A549 (cell line): ENCODE measurements at regions not wholly inside any gene's neighbourhood (a gene's known extent, or its start where the extent isn't known, plus 50 kb on each side); places are given as distances from the start of the nearest gene placed in this dataset.

Experiments used
- ATAC-seq, 2 experiments: fragments of 200-7000 bp in 1 of 2; fragments of >200 bp in 1 of 2; cut with Nextera tagmentation in 1 of 2; cut with Tn5 transposase in 1 of 2; 3 replicates each; pipeline versions ENCODE4 v1.8.0 to v1.9.1; 2018 to 2020; ENCODE audit warnings: mild to moderate bottlenecking in 1 of 2, moderate library complexity in 1 of 2
- CTCF ChIA-PET: fragments of 300-600 bp; sonication (Branson Sonifier 250); formaldehyde crosslinking; extraction: SDS; loops from one replicate; lab custom pipeline; 2021; ENCODE audit warnings: antibody characterized with exemption, inconsistent platforms; lab: Yijun Ruan, JAX
- POLR2A ChIA-PET: fragments of 350-600 bp; formaldehyde crosslinking; extraction: SDS; loops from one replicate; lab custom pipeline; 2021; ENCODE audit warnings: antibody characterized with exemption, inconsistent platforms; lab: Yijun Ruan, JAX
- DNase-seq, 2 experiments: peaks; one replicate each; pipeline versions ENCODE4 v3.0.0 to v3.0.0-alpha.2; 2011 to 2016; ENCODE audit warnings: low read depth in 1 of 2, low spot score in 1 of 2
- FAIRE-seq: peaks from 2 replicates; lab custom pipeline; 2011; peaks lifted over from hg19 to GRCh38; lab: Jason Lieb, UNC
- H3K27ac ChIP-seq, 2 experiments: fragments of >200 bp; sonication (Bioruptor Twin); formaldehyde crosslinking; 3 replicates each; pipeline ENCODE4 v1.5.1; 2016 to 2017
- H3K4me1 ChIP-seq: fragments of >200 bp; sonication (Bioruptor Twin); formaldehyde crosslinking; 3 replicates; pipeline ENCODE4 v1.6.1; 2016
- H3K4me2 ChIP-seq: fragments of >200 bp; sonication (Bioruptor Twin); formaldehyde crosslinking; 3 replicates; pipeline ENCODE4 v1.6.1; 2016
- H3K4me3 ChIP-seq: fragments of >200 bp; sonication (Bioruptor Twin); formaldehyde crosslinking; 3 replicates; pipeline ENCODE4 v1.5.1; 2016
- H3K9me3 ChIP-seq: fragments of >200 bp; sonication (Bioruptor Twin); formaldehyde crosslinking; 3 replicates; pipeline ENCODE4 v1.6.1; 2016
- ATOH8 ChIP-seq: fragments of 250-450 bp; sonication (Bioruptor Pico); IDR thresholded peaks from 2 replicates; pipeline ENCODE4 v1.5.0; 2020; ENCODE audit warnings: low read depth, mild to moderate bottlenecking, moderate library complexity
- CBX2 ChIP-seq: fragments of 200-600 bp; sonication (generic); IDR thresholded peaks from 2 replicates; pipeline ENCODE4 v1.6.1; 2016; ENCODE audit warnings: low read depth, mild to moderate bottlenecking, borderline replicate concordance
- CHD4 ChIP-seq: fragments of 200-600 bp; sonication (generic); IDR thresholded peaks from 2 replicates; pipeline ENCODE4 v1.6.1; 2016; ENCODE audit warnings: antibody characterized with exemption, mild to moderate bottlenecking, borderline replicate concordance
- ELK1 ChIP-seq: fragments of 150-350 bp; IDR thresholded peaks from 2 replicates; pipeline ENCODE4 v1.6.1; 2014; ENCODE audit warnings: low read depth, mild to moderate bottlenecking, low read length
- EP300 ChIP-seq, 2 experiments: fragments of >200 bp; sonication (Bioruptor Twin); formaldehyde crosslinking; IDR thresholded peaks; 2 replicates in 1 of 2; 3 replicates in 1 of 2; pipeline ENCODE4 v1.6.1; 2016 to 2017
- FOSL2 ChIP-seq, 2 experiments: fragments of 450-650 bp in 1 of 2; fragments of >200 bp in 1 of 2; sonication (Bioruptor Twin) in 1 of 2; formaldehyde crosslinking; IDR thresholded peaks; 2 replicates each; pipeline versions ENCODE4 v1.5.0 to v1.6.1; 2016 to 2020; ENCODE audit warnings: mild to moderate bottlenecking in 1 of 2, moderate library complexity in 1 of 2
- FOXS1 ChIP-seq: fragments of 250-450 bp; sonication (Bioruptor Pico); IDR thresholded peaks from 2 replicates; pipeline ENCODE4 v1.5.0; 2020; ENCODE audit warnings: mild to moderate bottlenecking, moderate library complexity
- GATA3 ChIP-seq: IDR thresholded peaks from 2 replicates; pipeline ENCODE4 v1.6.1; 2012; ENCODE audit warnings: borderline replicate concordance
- HEYL ChIP-seq: fragments of 250-450 bp; sonication (Bioruptor Pico); IDR thresholded peaks from 2 replicates; pipeline ENCODE4 v1.8.0; 2021; ENCODE audit warnings: mild to moderate bottlenecking, moderate library complexity
- JUN ChIP-seq, 2 experiments: fragments of >200 bp; sonication (Bioruptor Twin); formaldehyde crosslinking; IDR thresholded peaks; 2 replicates in 1 of 2; 3 replicates in 1 of 2; pipeline ENCODE4 v1.6.1; 2016 to 2017
- MYC ChIP-seq: IDR thresholded peaks from 2 replicates; pipeline ENCODE4 v1.6.1; 2012; ENCODE audit warnings: mild to moderate bottlenecking, inconsistent platforms, low read length, improper control_type of control experiment, borderline replicate concordance
- NFE2L2 ChIP-seq: fragments of 150-350 bp; conservative IDR thresholded peaks from 2 replicates; pipeline ENCODE4 v1.6.1; 2014; ENCODE audit warnings: low read length
- NPAS2 ChIP-seq: fragments of 250-450 bp; sonication (Bioruptor Pico); IDR thresholded peaks from 2 replicates; pipeline ENCODE4 v1.8.0; 2022; ENCODE audit warnings: mild to moderate bottlenecking, moderate library complexity, borderline replicate concordance
- POLR2A ChIP-seq: IDR thresholded peaks from 2 replicates; pipeline ENCODE4 v1.6.1; 2012; ENCODE audit warnings: mild to moderate bottlenecking, low read length
- REST ChIP-seq: fragments of 200-600 bp; sonication (generic); IDR thresholded peaks from 2 replicates; pipeline ENCODE4 v1.6.1; 2016; ENCODE audit warnings: antibody characterized with exemption, mild to moderate bottlenecking, moderate library complexity
- RFX5 ChIP-seq: fragments of 450-650 bp; IDR thresholded peaks from 2 replicates; pipeline ENCODE4 v1.7.1; 2014; ENCODE audit warnings: antibody characterized with exemption, mild to moderate bottlenecking, moderate library complexity
- SMC3 ChIP-seq: fragments of >200 bp; sonication (Bioruptor Twin); formaldehyde crosslinking; IDR thresholded peaks from 3 replicates; pipeline ENCODE4 v1.6.1; 2018; ENCODE audit warnings: inconsistent platforms
- SREBF2 ChIP-seq: fragments of 450-650 bp; IDR thresholded peaks from 2 replicates; pipeline ENCODE4 v1.6.1; 2014; ENCODE audit warnings: mild to moderate bottlenecking, moderate library complexity
- TFCP2L1 ChIP-seq: fragments of 250-450 bp; sonication (Bioruptor Pico); IDR thresholded peaks from 2 replicates; pipeline ENCODE4 v1.5.0; 2021; ENCODE audit warnings: mild to moderate bottlenecking
- TP53 ChIP-seq: fragments of 250-450 bp; sonication (Bioruptor Pico); IDR thresholded peaks from 2 replicates; pipeline ENCODE4 v1.5.0; 2021; ENCODE audit warnings: mild to moderate bottlenecking, moderate library complexity
- ZC3H11A ChIP-seq: fragments of 450-650 bp; IDR thresholded peaks from 2 replicates; pipeline ENCODE4 v1.6.1; 2014; ENCODE audit warnings: antibody characterized with exemption, mild to moderate bottlenecking
- ZNF302 ChIP-seq: fragments of 250-450 bp; sonication (Bioruptor Pico); IDR thresholded peaks from 2 replicates; pipeline ENCODE4 v1.9.0; 2021; ENCODE audit warnings: inconsistent platforms, mild to moderate bottlenecking, moderate library complexity
- ZSCAN20 ChIP-seq: fragments of 250-450 bp; sonication (Bioruptor Pico); IDR thresholded peaks from 2 replicates; pipeline ENCODE4 v1.8.0; 2022; ENCODE audit warnings: mild to moderate bottlenecking, moderate library complexity
- WGBS: methylation state at CpG from one replicate; pipeline ENCODE4 v1.1.6; 2017; ENCODE audit errors: missing lambda C conversion rate; 5-methylcytosine and 5-hydroxymethylcytosine counted together
- TF ChIP-seq, protein P1 (sequence below): fragments of 450-650 bp; IDR thresholded peaks from 2 replicates; pipeline ENCODE4 v1.6.1; 2014; ENCODE audit warnings: antibody characterized with exemption
- TF ChIP-seq, protein P2 (sequence below): IDR thresholded peaks from 2 replicates; pipeline ENCODE4 v1.6.1; 2012

DNA sequence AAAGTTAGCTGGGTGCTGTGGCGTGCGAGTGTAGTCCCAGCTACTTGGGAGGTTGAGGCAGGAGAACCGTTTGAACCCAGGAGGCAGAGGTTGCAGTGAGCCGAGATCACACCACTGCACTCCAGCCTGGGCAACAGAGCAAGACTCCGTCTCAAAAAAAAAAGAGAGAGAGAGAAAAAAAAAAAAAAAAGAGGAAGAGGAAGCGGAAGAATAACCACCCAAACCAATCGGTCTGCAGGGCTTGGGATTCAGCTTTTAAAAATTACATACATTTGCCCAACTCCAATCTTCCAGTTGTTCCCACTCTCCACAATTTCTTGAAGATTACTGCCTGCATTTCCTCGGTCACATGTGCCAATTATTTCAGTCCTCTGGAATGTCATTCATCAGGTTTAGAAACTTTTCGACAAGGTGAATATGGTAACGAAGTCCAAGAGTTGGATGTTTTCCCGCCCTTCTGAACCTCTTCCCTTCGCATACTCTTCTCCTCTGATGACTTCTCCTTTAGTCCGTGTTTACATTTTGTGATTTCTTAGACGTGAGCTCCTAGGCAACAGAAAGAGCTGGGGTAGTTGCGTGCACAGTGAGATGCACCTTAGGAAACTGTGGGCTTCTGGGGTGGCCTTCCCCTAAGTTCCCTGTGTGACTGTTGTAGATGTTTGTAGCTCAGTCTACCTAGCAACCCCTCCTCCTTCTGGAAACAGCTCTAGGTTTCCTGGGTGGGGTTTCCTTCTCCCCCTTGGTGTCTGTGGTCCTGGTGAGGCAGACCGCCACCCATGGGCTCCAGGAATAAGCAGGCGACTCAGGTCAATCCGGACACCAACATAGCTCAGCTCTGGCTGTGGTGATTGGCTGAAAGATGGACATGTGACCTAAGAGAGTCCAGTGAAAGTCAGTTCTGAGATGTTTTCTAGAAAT lies 63.0 kb upstream of the NCOA3 start:
- ATAC-seq (peak in 1 of 2 experiments; percentile 55; a peak in 3 of 6 replicates), DNase-seq (peak in 1 of 2 experiments; percentile 62)
- peaks cover 24% of the 10 kb centered on the region for H3K4me1 ChIP-seq
- no peaks in the 10 kb centered on the region for H3K9me3 ChIP-seq
- WGBS, result 85% methylated on average over 18 of the region's 18 CpGs
- CTCF ChIA-PET, result interaction anchor here (0.6 to 2.8 kb wide), 6 partner anchors 12 to 162 kb away, joined by 3 to 11 read pairs (median 5); partner anchors contain the start of gene NCOA3
- no peak overlapping the region for H3K4me3 ChIP-seq
- TF ChIP-seq EP300 (IDR thresholded peaks at IDR 0.05) (no peak), MYC (no peak)
- TF ChIP-seq, protein P1, sequence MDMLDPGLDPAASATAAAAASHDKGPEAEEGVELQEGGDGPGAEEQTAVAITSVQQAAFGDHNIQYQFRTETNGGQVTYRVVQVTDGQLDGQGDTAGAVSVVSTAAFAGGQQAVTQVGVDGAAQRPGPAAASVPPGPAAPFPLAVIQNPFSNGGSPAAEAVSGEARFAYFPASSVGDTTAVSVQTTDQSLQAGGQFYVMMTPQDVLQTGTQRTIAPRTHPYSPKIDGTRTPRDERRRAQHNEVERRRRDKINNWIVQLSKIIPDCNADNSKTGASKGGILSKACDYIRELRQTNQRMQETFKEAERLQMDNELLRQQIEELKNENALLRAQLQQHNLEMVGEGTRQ, result peak; percentile 75
- TF ChIP-seq, all 56 proteins: peak for 1
- FAIRE-seq, result no peak
- Histone ChIP-seq H3K27ac (peak overlapping the region; percentile 48 to 72; a peak in 5 of 6 replicates), H3K4me2 (no peak overlapping the region)
- POLR2A ChIA-PET, result interaction anchor here (0.6 kb wide), 1 partner anchor 40 kb away, joined by 3 read pairs; no protein-coding TSS in a partner anchor

- DNase-seq, result peak; percentile 80 to 93
- H3K4me2 ChIP-seq, result peak overlapping the region; percentile 28; the same call in 2 of the 3 replicates
- H3K4me3 ChIP-seq, result no peak overlapping the region
- peak overlapping the region; percentile 71 to 72 for H3K27ac ChIP-seq
- no peaks in the 10 kb centered on the region for H3K9me3 ChIP-seq
- ChIA-PET CTCF (interaction anchor here (1.0 to 1.4 kb wide), 2 partner anchors 57 to 155 kb away, joined by 3 to 5 read pairs; no protein-coding TSS in a partner anchor), POLR2A (interaction anchor here (0.6 to 1.2 kb wide), 3 partner anchors 9 to 62 kb away, joined by 3 to 6 read pairs (median 5); partner anchors contain the start of gene NCOA3)
- WGBS, result 40% methylated on average over 7 of the region's 7 CpGs
- H3K4me1 ChIP-seq, result peaks cover 14% of the 10 kb centered on the region
- FAIRE-seq, result peak; percentile 84
- ATAC-seq, result peak; percentile 96
- TF ChIP-seq NPAS2 (CRISPR knock-in tag) (no peak), CHD4 (no peak), ELK1 (no peak), GATA3 (peak; percentile 72; the same call in 1 of the 2 replicates), TFCP2L1 (no peak), RFX5 (no peak), ZC3H11A (no peak), NFE2L2 (no peak), HEYL (no peak), EP300 (IDR thresholded peaks at IDR 0.05) (no peak), SREBF2 (no peak), TP53 (0 out of 2 replicates have a peak, but pooled peaks have one; percentile 49), CBX2 (no peak), REST (no peak), ATOH8 (CRISPR knock-in tag) (0 out of 2 replicates have a peak, but pooled peaks have one; percentile 48), SMC3 (no peak), JUN (IDR thresholded peaks at IDR 0.05) (no peak), POLR2A (no peak), ZSCAN20 (no peak), ZNF302 (peak; percentile 58), FOXS1 (CRISPR knock-in tag) (peak; percentile 81), FOSL2 (IDR thresholded peaks at IDR 0.05) (no peak), FOSL2 (CRISPR knock-in tag; IDR thresholded peaks at IDR 0.05) (peak; percentile 63; the same call in 1 of the 2 replicates)
- TF ChIP-seq, protein P2, sequence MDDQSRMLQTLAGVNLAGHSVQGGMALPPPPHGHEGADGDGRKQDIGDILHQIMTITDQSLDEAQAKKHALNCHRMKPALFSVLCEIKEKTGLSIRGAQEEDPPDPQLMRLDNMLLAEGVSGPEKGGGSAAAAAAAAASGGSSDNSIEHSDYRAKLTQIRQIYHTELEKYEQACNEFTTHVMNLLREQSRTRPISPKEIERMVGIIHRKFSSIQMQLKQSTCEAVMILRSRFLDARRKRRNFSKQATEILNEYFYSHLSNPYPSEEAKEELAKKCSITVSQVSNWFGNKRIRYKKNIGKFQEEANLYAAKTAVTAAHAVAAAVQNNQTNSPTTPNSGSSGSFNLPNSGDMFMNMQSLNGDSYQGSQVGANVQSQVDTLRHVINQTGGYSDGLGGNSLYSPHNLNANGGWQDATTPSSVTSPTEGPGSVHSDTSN, result peak; percentile 81
Measured at GRCh38 chr20:47440857-47441773, 60.6 kb upstream of the NCOA3 start.
